GM23338 (cell line): ENCODE measurements at regions not wholly inside any gene's neighbourhood (a gene's known extent, or its start where the extent isn't known, plus 50 kb on each side); places are given as distances from the start of the nearest gene placed in this dataset.

ENCODE experiments used
- ATAC-seq: fragments of 200-7000 bp; cut with Tn5 transposase; 3 replicates; pipeline ENCODE4 v1.9.1; 2020
- DNase-seq: peaks from one replicate; pipeline ENCODE4 v3.0.0-alpha.2; 2015; ENCODE audit warnings: low spot score
- H2AFZ ChIP-seq: fragments of 200-600 bp; sonication (generic); 2 replicates; pipeline ENCODE4 v1.8.0; 2016; ENCODE audit warnings: antibody characterized with exemption, mild to moderate bottlenecking, moderate library complexity
- H3F3A ChIP-seq: fragments of 200-600 bp; sonication (generic); replicated peaks from 2 replicates; pipeline ENCODE4 v1.8.0; 2017; ENCODE audit warnings: antibody characterized with exemption, mixed run types, low read depth
- H3K27ac ChIP-seq: fragments of 200-600 bp; sonication (generic); 2 replicates; pipeline ENCODE4 v1.6.1; 2016; ENCODE audit warnings: low read depth
- H3K27me3 ChIP-seq: fragments of 200-600 bp; sonication (generic); 2 replicates; pipeline ENCODE4 v1.8.0; 2016; ENCODE audit warnings: mild to moderate bottlenecking, mixed run types, moderate library complexity; ENCODE audit not compliant: insufficient read depth
- H3K36me3 ChIP-seq: fragments of 200-600 bp; sonication (generic); 2 replicates; pipeline ENCODE4 v1.8.0; 2016; ENCODE audit warnings: mild to moderate bottlenecking; ENCODE audit not compliant: insufficient read depth
- H3K4me1 ChIP-seq: fragments of 200-600 bp; sonication (generic); 2 replicates; pipeline ENCODE4 v1.8.0; 2016; ENCODE audit warnings: mild to moderate bottlenecking, moderate library complexity; ENCODE audit not compliant: insufficient read depth
- H3K4me2 ChIP-seq: fragments of 200-600 bp; sonication (generic); 2 replicates; pipeline ENCODE4 v1.7.1; 2017; ENCODE audit warnings: mixed run types
- H3K4me3 ChIP-seq: fragments of 200-600 bp; sonication (generic); 2 replicates; pipeline ENCODE4 v1.6.1; 2016; ENCODE audit warnings: mixed run types
- H3K79me2 ChIP-seq: fragments of 200-600 bp; sonication (generic); replicated peaks from 2 replicates; pipeline ENCODE4 v1.8.0; 2017; ENCODE audit warnings: mild to moderate bottlenecking; ENCODE audit not compliant: insufficient read depth
- H3K9me2 ChIP-seq: fragments of 200-600 bp; sonication (generic); 2 replicates; pipeline ENCODE4 v1.8.0; 2017; ENCODE audit not compliant: insufficient read depth
- H4K20me1 ChIP-seq: fragments of 200-600 bp; sonication (generic); replicated peaks from 2 replicates; pipeline ENCODE4 v1.8.0; 2017; ENCODE audit warnings: mild to moderate bottlenecking; ENCODE audit not compliant: insufficient read depth
- H3K27ac Mint-ChIP-seq: 2 replicates; pipeline ENCODE4 v1.8.0; 2020; ENCODE audit warnings: inconsistent platforms, mild to moderate bottlenecking, moderate library complexity, mixed read lengths
- H3K27me3 Mint-ChIP-seq: 3 replicates; pipeline ENCODE4 v1.8.0; 2022; ENCODE audit warnings: low read depth, mild to moderate bottlenecking, moderate library complexity, mixed read lengths, inconsistent platforms; ENCODE audit not compliant: insufficient read depth, poor library complexity
- H3K36me3 Mint-ChIP-seq: 3 replicates; pipeline ENCODE4 v1.8.0; 2021; ENCODE audit warnings: low read depth, mild to moderate bottlenecking, inconsistent platforms, moderate library complexity, mixed read lengths
- H3K4me1 Mint-ChIP-seq: 3 replicates; pipeline ENCODE4 v1.8.0; 2020; ENCODE audit warnings: mild to moderate bottlenecking, inconsistent platforms, mixed read lengths
- H3K4me3 Mint-ChIP-seq: 3 replicates; pipeline ENCODE4 v1.8.0; 2021; ENCODE audit warnings: moderate library complexity, mild to moderate bottlenecking, inconsistent platforms, mixed read lengths
- H3K9me3 Mint-ChIP-seq: 3 replicates; pipeline ENCODE4 v1.8.0; 2020; ENCODE audit warnings: moderate library complexity, mild to moderate bottlenecking, inconsistent platforms, mixed read lengths
- EZH2 ChIP-seq: fragments of 200-600 bp; sonication (generic); IDR thresholded peaks from one replicate; pipeline ENCODE4 v1.8.0; 2017; ENCODE audit warnings: antibody characterized with exemption, mild to moderate bottlenecking, low read depth; ENCODE audit not compliant: unreplicated experiment
- EZH2phosphoT487 ChIP-seq: fragments of 200-600 bp; sonication (generic); IDR thresholded peaks from one replicate; pipeline ENCODE4 v1.8.1; 2018; ENCODE audit warnings: antibody characterized with exemption; ENCODE audit not compliant: unreplicated experiment
- NANOG ChIP-seq: IDR thresholded peaks from 2 replicates; pipeline ENCODE4 v1.6.1; 2016; ENCODE audit warnings: antibody characterized with exemption, borderline replicate concordance
- POLR2AphosphoS5 ChIP-seq: IDR thresholded peaks from 2 replicates; pipeline ENCODE4 v1.6.1; 2016; ENCODE audit warnings: antibody characterized with exemption, low read depth
- ZNF114 ChIP-seq: fragments of 250-450 bp; sonication (Bioruptor Pico); IDR thresholded peaks from 2 replicates; pipeline ENCODE4 v1.5.0; 2020; ENCODE audit warnings: mild to moderate bottlenecking, moderate library complexity
- TF ChIP-seq, protein P1 (sequence below): fragments of 250-450 bp; sonication (Bioruptor Pico); IDR thresholded peaks from 2 replicates; pipeline ENCODE4 v1.5.0; 2020; ENCODE audit warnings: mild to moderate bottlenecking, moderate library complexity
- TF ChIP-seq, protein P2 (sequence below), 2 experiments: fragments of 200-600 bp in 1 of 2; sonication (generic) in 1 of 2; conservative IDR thresholded peaks; 2 replicates each; pipeline versions ENCODE4 v1.5.1 to v1.6.1; 2016 to 2017; ENCODE audit warnings: antibody characterized with exemption in 2 of 2, low read depth in 2 of 2, mild to moderate bottlenecking in 2 of 2, moderate library complexity in 1 of 2
- TF ChIP-seq, protein P3 (sequence below): IDR thresholded peaks from one replicate; pipeline ENCODE4 v1.6.1; 2018; ENCODE audit warnings: antibody characterized with exemption; ENCODE audit not compliant: unreplicated experiment

DNA sequence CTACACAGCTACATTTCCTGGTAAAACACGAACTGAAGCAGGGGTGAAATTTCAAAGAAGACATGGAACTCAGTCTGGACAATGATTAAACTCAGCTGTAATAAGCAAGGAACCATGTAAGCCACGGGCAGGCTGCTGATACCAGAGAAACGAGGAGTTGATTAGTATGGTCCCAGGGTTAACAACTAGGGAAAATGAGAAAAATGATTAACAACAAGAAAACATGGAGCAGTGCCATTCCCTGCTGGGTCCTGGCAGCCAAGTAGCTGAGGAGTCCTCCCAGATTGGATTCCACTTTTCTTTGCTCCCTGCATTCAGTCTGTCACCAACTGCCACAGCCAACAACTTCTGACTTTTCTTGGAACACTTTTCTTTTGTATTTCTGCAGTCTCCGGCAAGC is 517.0 kb upstream of the KLHL29 start (continued):
- TF ChIP-seq, protein P1, sequence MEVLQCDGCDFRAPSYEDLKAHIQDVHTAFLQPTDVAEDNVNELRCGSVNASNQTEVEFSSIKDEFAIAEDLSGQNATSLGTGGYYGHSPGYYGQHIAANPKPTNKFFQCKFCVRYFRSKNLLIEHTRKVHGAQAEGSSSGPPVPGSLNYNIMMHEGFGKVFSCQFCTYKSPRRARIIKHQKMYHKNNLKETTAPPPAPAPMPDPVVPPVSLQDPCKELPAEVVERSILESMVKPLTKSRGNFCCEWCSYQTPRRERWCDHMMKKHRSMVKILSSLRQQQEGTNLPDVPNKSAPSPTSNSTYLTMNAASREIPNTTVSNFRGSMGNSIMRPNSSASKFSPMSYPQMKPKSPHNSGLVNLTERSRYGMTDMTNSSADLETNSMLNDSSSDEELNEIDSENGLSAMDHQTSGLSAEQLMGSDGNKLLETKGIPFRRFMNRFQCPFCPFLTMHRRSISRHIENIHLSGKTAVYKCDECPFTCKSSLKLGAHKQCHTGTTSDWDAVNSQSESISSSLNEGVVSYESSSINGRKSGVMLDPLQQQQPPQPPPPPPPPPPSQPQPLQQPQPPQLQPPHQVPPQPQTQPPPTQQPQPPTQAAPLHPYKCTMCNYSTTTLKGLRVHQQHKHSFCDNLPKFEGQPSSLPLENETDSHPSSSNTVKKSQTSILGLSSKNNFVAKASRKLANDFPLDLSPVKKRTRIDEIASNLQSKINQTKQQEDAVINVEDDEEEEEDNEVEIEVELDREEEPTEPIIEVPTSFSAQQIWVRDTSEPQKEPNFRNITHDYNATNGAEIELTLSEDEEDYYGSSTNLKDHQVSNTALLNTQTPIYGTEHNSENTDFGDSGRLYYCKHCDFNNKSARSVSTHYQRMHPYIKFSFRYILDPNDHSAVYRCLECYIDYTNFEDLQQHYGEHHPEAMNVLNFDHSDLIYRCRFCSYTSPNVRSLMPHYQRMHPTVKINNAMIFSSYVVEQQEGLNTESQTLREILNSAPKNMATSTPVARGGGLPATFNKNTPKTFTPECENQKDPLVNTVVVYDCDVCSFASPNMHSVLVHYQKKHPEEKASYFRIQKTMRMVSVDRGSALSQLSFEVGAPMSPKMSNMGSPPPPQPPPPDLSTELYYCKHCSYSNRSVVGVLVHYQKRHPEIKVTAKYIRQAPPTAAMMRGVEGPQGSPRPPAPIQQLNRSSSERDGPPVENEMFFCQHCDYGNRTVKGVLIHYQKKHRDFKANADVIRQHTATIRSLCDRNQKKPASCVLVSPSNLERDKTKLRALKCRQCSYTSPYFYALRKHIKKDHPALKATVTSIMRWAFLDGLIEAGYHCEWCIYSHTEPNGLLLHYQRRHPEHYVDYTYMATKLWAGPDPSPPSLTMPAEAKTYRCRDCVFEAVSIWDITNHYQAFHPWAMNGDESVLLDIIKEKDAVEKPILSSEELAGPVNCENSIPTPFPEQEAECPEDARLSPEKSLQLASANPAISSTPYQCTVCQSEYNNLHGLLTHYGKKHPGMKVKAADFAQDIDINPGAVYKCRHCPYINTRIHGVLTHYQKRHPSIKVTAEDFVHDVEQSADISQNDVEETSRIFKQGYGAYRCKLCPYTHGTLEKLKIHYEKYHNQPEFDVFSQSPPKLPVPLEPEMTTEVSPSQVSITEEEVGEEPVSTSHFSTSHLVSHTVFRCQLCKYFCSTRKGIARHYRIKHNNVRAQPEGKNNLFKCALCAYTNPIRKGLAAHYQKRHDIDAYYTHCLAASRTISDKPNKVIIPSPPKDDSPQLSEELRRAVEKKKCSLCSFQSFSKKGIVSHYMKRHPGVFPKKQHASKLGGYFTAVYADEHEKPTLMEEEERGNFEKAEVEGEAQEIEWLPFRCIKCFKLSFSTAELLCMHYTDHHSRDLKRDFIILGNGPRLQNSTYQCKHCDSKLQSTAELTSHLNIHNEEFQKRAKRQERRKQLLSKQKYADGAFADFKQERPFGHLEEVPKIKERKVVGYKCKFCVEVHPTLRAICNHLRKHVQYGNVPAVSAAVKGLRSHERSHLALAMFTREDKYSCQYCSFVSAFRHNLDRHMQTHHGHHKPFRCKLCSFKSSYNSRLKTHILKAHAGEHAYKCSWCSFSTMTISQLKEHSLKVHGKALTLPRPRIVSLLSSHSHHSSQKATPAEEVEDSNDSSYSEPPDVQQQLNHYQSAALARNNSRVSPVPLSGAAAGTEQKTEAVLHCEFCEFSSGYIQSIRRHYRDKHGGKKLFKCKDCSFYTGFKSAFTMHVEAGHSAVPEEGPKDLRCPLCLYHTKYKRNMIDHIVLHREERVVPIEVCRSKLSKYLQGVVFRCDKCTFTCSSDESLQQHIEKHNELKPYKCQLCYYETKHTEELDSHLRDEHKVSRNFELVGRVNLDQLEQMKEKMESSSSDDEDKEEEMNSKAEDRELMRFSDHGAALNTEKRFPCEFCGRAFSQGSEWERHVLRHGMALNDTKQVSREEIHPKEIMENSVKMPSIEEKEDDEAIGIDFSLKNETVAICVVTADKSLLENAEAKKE = no peak
- TF ChIP-seq, protein P2, sequence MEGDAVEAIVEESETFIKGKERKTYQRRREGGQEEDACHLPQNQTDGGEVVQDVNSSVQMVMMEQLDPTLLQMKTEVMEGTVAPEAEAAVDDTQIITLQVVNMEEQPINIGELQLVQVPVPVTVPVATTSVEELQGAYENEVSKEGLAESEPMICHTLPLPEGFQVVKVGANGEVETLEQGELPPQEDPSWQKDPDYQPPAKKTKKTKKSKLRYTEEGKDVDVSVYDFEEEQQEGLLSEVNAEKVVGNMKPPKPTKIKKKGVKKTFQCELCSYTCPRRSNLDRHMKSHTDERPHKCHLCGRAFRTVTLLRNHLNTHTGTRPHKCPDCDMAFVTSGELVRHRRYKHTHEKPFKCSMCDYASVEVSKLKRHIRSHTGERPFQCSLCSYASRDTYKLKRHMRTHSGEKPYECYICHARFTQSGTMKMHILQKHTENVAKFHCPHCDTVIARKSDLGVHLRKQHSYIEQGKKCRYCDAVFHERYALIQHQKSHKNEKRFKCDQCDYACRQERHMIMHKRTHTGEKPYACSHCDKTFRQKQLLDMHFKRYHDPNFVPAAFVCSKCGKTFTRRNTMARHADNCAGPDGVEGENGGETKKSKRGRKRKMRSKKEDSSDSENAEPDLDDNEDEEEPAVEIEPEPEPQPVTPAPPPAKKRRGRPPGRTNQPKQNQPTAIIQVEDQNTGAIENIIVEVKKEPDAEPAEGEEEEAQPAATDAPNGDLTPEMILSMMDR (conservative IDR thresholded peaks at IDR 0.05; ENCODE audit: low read depth in 2 of 2) = no peak
- TF ChIP-seq ZNF114 (CRISPR knock-in tag) (no peak), POLR2AphosphoS5 (no peak), EZH2phosphoT487 (no peak), EZH2 (no peak)

DNA sequence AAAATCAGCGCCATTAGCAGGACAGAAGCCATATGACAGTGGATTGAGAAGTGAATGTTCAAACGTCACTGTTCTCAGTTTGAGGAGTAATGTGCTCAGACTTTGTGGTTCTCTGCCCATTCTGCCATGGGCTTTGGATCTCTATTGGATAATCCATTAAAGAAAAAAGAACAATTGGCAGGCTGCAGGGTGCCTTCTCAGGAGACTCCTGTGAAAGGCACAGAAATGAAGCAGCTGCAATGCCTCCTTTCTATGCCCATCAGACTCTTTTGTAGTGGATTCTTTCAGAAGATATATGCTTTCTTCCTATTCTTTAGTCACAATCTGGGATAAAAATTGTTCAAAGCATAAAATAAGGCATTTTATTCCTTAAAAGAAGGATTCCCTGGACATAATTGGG is 506.9 kb upstream of the KLHL29 start:
- ATAC-seq (no peak), DNase-seq (no peak)
- H3K36me3 Mint-ChIP-seq = peaks cover 10% of the 10 kb centered on the region
- Histone ChIP-seq H3K4me3 (no peak overlapping the region), H3K9me2 (peaks cover 4% of the 10 kb centered on the region; the same call in 1 of the 2 replicates), H3K79me2 (no peaks in the 10 kb centered on the region), H3K4me2 (no peak overlapping the region), H3K36me3 (no peaks in the 10 kb centered on the region), H4K20me1 (no peaks in the 10 kb centered on the region), H3F3A (no peaks in the 10 kb centered on the region), H3K27me3 (no peaks in the 10 kb centered on the region), H2AFZ (no peak overlapping the region), H3K4me1 (peaks cover 11% of the 10 kb centered on the region), H3K27ac (no peak overlapping the region)
- H3K4me1 Mint-ChIP-seq = peaks cover 13% of the 10 kb centered on the region
- no peak overlapping the region for H3K4me3 Mint-ChIP-seq
- H3K27me3 Mint-ChIP-seq = peaks cover 4% of the 10 kb centered on the region
- H3K27ac Mint-ChIP-seq = no peak overlapping the region
- peaks cover 5% of the 10 kb centered on the region; the same call in 1 of the 3 replicates for H3K9me3 Mint-ChIP-seq
- TF ChIP-seq EZH2 (no peak), ZNF114 (CRISPR knock-in tag) (no peak), NANOG (no peak)
- TF ChIP-seq, protein P3, sequence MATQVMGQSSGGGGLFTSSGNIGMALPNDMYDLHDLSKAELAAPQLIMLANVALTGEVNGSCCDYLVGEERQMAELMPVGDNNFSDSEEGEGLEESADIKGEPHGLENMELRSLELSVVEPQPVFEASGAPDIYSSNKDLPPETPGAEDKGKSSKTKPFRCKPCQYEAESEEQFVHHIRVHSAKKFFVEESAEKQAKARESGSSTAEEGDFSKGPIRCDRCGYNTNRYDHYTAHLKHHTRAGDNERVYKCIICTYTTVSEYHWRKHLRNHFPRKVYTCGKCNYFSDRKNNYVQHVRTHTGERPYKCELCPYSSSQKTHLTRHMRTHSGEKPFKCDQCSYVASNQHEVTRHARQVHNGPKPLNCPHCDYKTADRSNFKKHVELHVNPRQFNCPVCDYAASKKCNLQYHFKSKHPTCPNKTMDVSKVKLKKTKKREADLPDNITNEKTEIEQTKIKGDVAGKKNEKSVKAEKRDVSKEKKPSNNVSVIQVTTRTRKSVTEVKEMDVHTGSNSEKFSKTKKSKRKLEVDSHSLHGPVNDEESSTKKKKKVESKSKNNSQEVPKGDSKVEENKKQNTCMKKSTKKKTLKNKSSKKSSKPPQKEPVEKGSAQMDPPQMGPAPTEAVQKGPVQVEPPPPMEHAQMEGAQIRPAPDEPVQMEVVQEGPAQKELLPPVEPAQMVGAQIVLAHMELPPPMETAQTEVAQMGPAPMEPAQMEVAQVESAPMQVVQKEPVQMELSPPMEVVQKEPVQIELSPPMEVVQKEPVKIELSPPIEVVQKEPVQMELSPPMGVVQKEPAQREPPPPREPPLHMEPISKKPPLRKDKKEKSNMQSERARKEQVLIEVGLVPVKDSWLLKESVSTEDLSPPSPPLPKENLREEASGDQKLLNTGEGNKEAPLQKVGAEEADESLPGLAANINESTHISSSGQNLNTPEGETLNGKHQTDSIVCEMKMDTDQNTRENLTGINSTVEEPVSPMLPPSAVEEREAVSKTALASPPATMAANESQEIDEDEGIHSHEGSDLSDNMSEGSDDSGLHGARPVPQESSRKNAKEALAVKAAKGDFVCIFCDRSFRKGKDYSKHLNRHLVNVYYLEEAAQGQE = no peak
